Astrocyte (in vitro differentiated cells and primary cell): ENCODE measurements at regions not wholly inside any gene's neighbourhood (a gene's known extent, or its start where the extent isn't known, plus 50 kb on each side); places are given as distances from the start of the nearest gene placed in this dataset.

Experiments
- CTCF ChIP-seq: IDR thresholded peaks from 2 replicates; pipeline ENCODE4 v1.5.1; 2011; ENCODE audit warnings: low read depth, mild to moderate bottlenecking, inconsistent platforms, low read length, moderate library complexity; ENCODE audit not compliant: insufficient read depth
- EZH2 ChIP-seq: IDR thresholded peaks from 2 replicates; pipeline ENCODE4 v1.6.1; 2012; ENCODE audit warnings: mild to moderate bottlenecking, low read length, inconsistent platforms; ENCODE audit not compliant: insufficient read depth

DNA sequence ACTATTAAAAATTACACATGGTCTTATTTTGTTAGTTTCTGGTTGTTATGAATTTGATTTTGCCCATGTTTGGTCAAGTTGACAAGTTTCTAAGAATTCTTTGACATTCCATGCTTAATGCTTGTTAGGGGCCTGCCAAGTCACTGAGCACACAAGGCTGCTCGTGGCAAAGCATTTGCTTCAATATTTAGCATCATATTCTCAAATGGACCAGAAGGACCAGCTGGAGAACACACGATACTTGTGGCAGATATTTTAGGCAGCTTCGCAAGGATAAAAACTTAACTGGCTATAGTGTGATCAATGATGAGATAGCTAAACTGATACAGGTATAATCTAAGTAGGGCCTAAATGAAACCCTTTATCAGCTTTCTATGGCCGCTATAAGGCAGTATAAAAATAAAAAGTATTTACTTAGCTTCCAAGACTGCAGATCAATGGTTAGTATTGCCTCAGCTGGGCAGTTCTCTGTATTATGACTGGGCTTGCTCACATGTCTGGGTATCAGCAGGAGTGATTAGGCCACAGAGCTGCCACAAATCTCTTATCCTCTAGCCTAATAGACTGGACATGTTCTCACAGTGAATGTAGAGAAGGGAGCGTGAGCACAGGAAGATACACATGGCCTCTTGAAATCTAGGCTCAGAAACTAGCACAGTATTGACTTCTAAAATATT, 155.9 kb upstream of the SPRY2 start:
- TF ChIP-seq CTCF (no peak), EZH2 (no peak)
